22Rv1 (cell line): ENCODE measurements at regions not wholly inside any gene's neighbourhood (a gene's known extent, or its start where the extent isn't known, plus 50 kb on each side); places are given as distances from the start of the nearest gene placed in this dataset.

Source experiments
- ZFX ChIP-seq: fragments of 450-650 bp; IDR thresholded peaks from 2 replicates; pipeline ENCODE4 v1.6.1; 2017; ENCODE audit warnings: antibody characterized with exemption, borderline replicate concordance
- TF ChIP-seq, protein P1 (sequence below): fragments of 450-650 bp; IDR thresholded peaks from 2 replicates; pipeline ENCODE4 v1.5.1; 2017; ENCODE audit warnings: mild to moderate bottlenecking

DNA sequence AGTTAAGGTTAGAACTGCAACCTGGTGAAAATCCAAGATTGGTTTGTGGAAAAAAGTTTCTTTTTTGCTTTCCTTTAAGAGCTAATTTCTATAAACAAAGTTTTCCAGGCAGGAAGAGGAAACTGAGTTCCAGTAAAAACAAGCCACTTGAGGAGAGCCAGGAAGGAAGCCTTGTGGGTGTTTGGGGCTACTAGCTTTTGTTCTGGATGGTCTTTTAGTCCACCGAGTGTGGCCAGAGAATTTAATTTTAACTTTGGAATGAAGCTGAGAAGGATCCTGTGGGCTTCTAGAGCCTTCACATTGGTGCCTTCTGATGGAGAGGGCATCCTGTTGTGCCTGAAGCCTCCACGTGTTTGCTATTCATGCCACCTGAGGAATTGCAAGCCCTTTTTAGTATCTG, 327.9 kb downstream of the C12orf75 start:
- TF ChIP-seq, protein P1, sequence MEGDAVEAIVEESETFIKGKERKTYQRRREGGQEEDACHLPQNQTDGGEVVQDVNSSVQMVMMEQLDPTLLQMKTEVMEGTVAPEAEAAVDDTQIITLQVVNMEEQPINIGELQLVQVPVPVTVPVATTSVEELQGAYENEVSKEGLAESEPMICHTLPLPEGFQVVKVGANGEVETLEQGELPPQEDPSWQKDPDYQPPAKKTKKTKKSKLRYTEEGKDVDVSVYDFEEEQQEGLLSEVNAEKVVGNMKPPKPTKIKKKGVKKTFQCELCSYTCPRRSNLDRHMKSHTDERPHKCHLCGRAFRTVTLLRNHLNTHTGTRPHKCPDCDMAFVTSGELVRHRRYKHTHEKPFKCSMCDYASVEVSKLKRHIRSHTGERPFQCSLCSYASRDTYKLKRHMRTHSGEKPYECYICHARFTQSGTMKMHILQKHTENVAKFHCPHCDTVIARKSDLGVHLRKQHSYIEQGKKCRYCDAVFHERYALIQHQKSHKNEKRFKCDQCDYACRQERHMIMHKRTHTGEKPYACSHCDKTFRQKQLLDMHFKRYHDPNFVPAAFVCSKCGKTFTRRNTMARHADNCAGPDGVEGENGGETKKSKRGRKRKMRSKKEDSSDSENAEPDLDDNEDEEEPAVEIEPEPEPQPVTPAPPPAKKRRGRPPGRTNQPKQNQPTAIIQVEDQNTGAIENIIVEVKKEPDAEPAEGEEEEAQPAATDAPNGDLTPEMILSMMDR: no peak
- TF ChIP-seq ZFX: no peak
